NB4 (cell line): ENCODE measurements at regions not wholly inside any gene's neighbourhood (a gene's known extent, or its start where the extent isn't known, plus 50 kb on each side); places are given as distances from the start of the nearest gene placed in this dataset.

ENCODE experiments used
- POLR2A ChIP-seq: IDR thresholded peaks from 2 replicates; pipeline ENCODE4 v1.6.1; 2011; ENCODE audit warnings: mild to moderate bottlenecking; ENCODE audit not compliant: insufficient read length; ENCODE audit errors: extremely low read depth
- TF ChIP-seq, protein P1 (sequence below): IDR thresholded peaks from one replicate; pipeline ENCODE4 v1.5.1; 2012; ENCODE audit warnings: low read depth, low read length

DNA sequence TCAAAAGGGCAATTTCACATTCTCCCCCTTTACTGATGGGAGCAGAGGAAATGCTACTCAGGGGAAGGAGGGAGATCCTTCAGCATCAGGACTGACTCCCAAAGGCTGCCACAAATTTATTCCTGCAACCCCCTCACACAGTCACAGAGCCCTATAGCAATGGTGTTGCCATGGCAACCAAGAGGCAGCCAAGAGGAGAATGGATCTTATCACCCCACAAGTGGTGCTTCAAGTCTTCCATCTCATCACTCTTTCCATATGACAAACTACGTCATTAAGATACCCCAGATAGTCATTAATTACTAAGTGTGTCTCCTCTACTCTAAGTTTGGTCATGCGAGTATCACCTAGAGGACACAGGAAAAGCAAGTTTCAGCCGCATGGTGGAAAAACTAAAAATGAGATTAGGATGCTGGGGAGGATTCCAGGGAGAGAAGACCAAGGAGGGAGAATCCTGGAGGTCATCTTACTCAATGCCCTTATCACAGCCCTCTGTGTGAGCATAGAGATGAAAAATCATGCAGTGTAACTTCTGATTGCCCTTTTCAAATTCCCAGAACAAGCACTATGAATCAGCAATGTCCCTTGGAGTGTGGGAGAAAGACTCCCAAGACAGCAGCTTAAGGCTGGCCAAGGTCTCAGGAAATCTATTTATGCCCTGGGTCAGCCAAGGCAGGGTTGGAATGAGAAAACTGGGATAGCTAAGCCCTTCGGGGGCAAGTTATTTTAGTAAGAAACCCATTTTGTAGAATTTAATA lies 885.7 kb upstream of the KLHL29 start:
- TF ChIP-seq, protein P1, sequence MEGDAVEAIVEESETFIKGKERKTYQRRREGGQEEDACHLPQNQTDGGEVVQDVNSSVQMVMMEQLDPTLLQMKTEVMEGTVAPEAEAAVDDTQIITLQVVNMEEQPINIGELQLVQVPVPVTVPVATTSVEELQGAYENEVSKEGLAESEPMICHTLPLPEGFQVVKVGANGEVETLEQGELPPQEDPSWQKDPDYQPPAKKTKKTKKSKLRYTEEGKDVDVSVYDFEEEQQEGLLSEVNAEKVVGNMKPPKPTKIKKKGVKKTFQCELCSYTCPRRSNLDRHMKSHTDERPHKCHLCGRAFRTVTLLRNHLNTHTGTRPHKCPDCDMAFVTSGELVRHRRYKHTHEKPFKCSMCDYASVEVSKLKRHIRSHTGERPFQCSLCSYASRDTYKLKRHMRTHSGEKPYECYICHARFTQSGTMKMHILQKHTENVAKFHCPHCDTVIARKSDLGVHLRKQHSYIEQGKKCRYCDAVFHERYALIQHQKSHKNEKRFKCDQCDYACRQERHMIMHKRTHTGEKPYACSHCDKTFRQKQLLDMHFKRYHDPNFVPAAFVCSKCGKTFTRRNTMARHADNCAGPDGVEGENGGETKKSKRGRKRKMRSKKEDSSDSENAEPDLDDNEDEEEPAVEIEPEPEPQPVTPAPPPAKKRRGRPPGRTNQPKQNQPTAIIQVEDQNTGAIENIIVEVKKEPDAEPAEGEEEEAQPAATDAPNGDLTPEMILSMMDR = no peak
- no peak for TF ChIP-seq POLR2A
